MM.1S (cell line): ENCODE measurements at regions not wholly inside any gene's neighbourhood (a gene's known extent, or its start where the extent isn't known, plus 50 kb on each side); places are given as distances from the start of the nearest gene placed in this dataset.

ENCODE experiments used
- DNase-seq: peaks from one replicate; pipeline ENCODE4 v3.0.0-alpha.2; 2015
- H2AFZ ChIP-seq: fragments of 300-600 bp; sonication (generic); 2 replicates; pipeline ENCODE4 v1.6.0; 2016; ENCODE audit warnings: antibody characterized with exemption, low read length
- H3F3A ChIP-seq: fragments of 300-600 bp; sonication (generic); 2 replicates; pipeline ENCODE4 v1.6.1; 2016; ENCODE audit warnings: mild to moderate bottlenecking, antibody characterized with exemption, low read length, moderate library complexity, mixed read lengths; ENCODE audit not compliant: insufficient read depth
- H3K27ac ChIP-seq: fragments of 300-600 bp; sonication (generic); 2 replicates; pipeline ENCODE4 v1.5.1; 2016; ENCODE audit warnings: mild to moderate bottlenecking, low read length
- H3K27me3 ChIP-seq: fragments of 300-600 bp; sonication (generic); replicated peaks from 2 replicates; pipeline ENCODE4 v1.6.0; 2016; ENCODE audit warnings: low read length; ENCODE audit not compliant: insufficient read depth
- H3K36me3 ChIP-seq: fragments of 300-600 bp; sonication (generic); replicated peaks from 2 replicates; pipeline ENCODE4 v1.6.1; 2016; ENCODE audit warnings: mild to moderate bottlenecking, low read length, mixed read lengths; ENCODE audit not compliant: insufficient read depth
- H3K4me1 ChIP-seq: fragments of 300-600 bp; sonication (generic); 2 replicates; pipeline ENCODE4 v1.6.1; 2016; ENCODE audit warnings: low read length, mixed read lengths
- H3K4me2 ChIP-seq: fragments of 300-600 bp; sonication (generic); 2 replicates; pipeline ENCODE4 v1.6.0; 2016; ENCODE audit warnings: low read depth, low read length
- H3K4me3 ChIP-seq: fragments of 300-600 bp; sonication (generic); 2 replicates; pipeline ENCODE4 v1.5.1; 2016; ENCODE audit warnings: low read length, mixed read lengths
- H3K79me2 ChIP-seq: fragments of 300-600 bp; sonication (generic); 2 replicates; pipeline ENCODE4 v1.6.1; 2016; ENCODE audit warnings: mixed run types, low read length, mixed read lengths
- H3K9ac ChIP-seq: fragments of 300-600 bp; sonication (generic); 2 replicates; pipeline ENCODE4 v1.6.1; 2016; ENCODE audit warnings: low read length, mixed read lengths
- H3K9me2 ChIP-seq: fragments of 300-600 bp; sonication (generic); replicated peaks from 2 replicates; pipeline ENCODE4 v1.6.1; 2016; ENCODE audit warnings: mild to moderate bottlenecking, low read length, mixed read lengths; ENCODE audit not compliant: insufficient read depth
- H3K9me3 ChIP-seq: fragments of 300-600 bp; sonication (generic); replicated peaks from 2 replicates; pipeline ENCODE4 v1.6.1; 2016; ENCODE audit warnings: mild to moderate bottlenecking, low read length, mixed read lengths; ENCODE audit not compliant: insufficient read depth
- H4K20me1 ChIP-seq: fragments of 300-600 bp; sonication (generic); 2 replicates; pipeline ENCODE4 v1.6.1; 2016; ENCODE audit warnings: mild to moderate bottlenecking, low read length, moderate library complexity, mixed read lengths; ENCODE audit not compliant: insufficient read depth
- CTCF ChIP-seq: fragments of 300-600 bp; sonication (generic); IDR thresholded peaks from 2 replicates; pipeline ENCODE4 v1.5.1; 2016; ENCODE audit warnings: antibody characterized with exemption, low read length, mixed read lengths
- EZH2 ChIP-seq: fragments of 300-600 bp; sonication (generic); optimal IDR thresholded peaks from 2 replicates; pipeline ENCODE3; 2017; ENCODE audit warnings: low read depth, mild to moderate bottlenecking, antibody characterized with exemption, low read length, mixed read lengths
- EZH2phosphoT487 ChIP-seq: fragments of 300-600 bp; sonication (generic); IDR thresholded peaks from 2 replicates; pipeline ENCODE4 v1.6.1; 2018; ENCODE audit warnings: antibody characterized with exemption, low read length

GRCh38 chr4:38576767-38577166, 87.2 kb upstream of the KLF3 start:
- H3K27ac ChIP-seq, result no peak overlapping the region
- H4K20me1 ChIP-seq, result no peaks in the 10 kb centered on the region
- H3K9me2 ChIP-seq, result no peaks in the 10 kb centered on the region
- no peak overlapping the region for H3K4me2 ChIP-seq
- no peaks in the 10 kb centered on the region for H3K79me2 ChIP-seq
- TF ChIP-seq CTCF (no peak), EZH2phosphoT487 (no peak), EZH2 (no peak)
- no peaks in the 10 kb centered on the region for H3F3A ChIP-seq
- no peak overlapping the region for H3K9ac ChIP-seq
- no peaks in the 10 kb centered on the region for H3K27me3 ChIP-seq
- DNase-seq, result no peak
- no peak overlapping the region for H3K4me3 ChIP-seq
- no peaks in the 10 kb centered on the region for H3K9me3 ChIP-seq
- no peak overlapping the region for H2AFZ ChIP-seq
- no peaks in the 10 kb centered on the region for H3K36me3 ChIP-seq
- no peaks in the 10 kb centered on the region for H3K4me1 ChIP-seq

GRCh38 chr4:38577462-38577861, 86.5 kb upstream of the KLF3 start:
- H3K27me3 ChIP-seq, result no peaks in the 10 kb centered on the region
- no peaks in the 10 kb centered on the region for H3K36me3 ChIP-seq
- no peaks in the 10 kb centered on the region for H3K4me1 ChIP-seq
- DNase-seq, result no peak
- H3K9me3 ChIP-seq, result no peaks in the 10 kb centered on the region
- H3F3A ChIP-seq, result no peaks in the 10 kb centered on the region
- no peak overlapping the region for H2AFZ ChIP-seq
- TF ChIP-seq EZH2phosphoT487 (no peak), CTCF (no peak), EZH2 (no peak)
- no peaks in the 10 kb centered on the region for H3K9me2 ChIP-seq
- no peaks in the 10 kb centered on the region for H3K79me2 ChIP-seq
- H3K4me2 ChIP-seq, result no peak overlapping the region
- H3K9ac ChIP-seq, result no peak overlapping the region
- no peak overlapping the region for H3K27ac ChIP-seq
- H3K4me3 ChIP-seq, result no peak overlapping the region
- no peaks in the 10 kb centered on the region for H4K20me1 ChIP-seq

- Histone ChIP-seq H3K9me3 (no peaks in the 10 kb centered on the region), H3K9me2 (no peaks in the 10 kb centered on the region), H3K4me3 (no peak overlapping the region), H3F3A (no peaks in the 10 kb centered on the region), H3K79me2 (no peaks in the 10 kb centered on the region), H3K27me3 (no peaks in the 10 kb centered on the region), H2AFZ (no peak overlapping the region), H3K36me3 (no peaks in the 10 kb centered on the region), H4K20me1 (no peaks in the 10 kb centered on the region), H3K9ac (no peak overlapping the region), H3K27ac (no peak overlapping the region), H3K4me1 (no peaks in the 10 kb centered on the region), H3K4me2 (no peak overlapping the region)
- no peak for DNase-seq
- TF ChIP-seq EZH2, result no peak
These were observed 82.4 kb upstream of the KLF3 start for GRCh38 chr4:38581426-38582106.

GRCh38 chr4:38582445-38582844, 81.6 kb upstream of the KLF3 start:
- Histone ChIP-seq H3K4me2 (no peak overlapping the region), H3K27ac (no peak overlapping the region)

More at GRCh38 chr4:38582445-38582844, 81.6 kb upstream of the KLF3 start:
- no peaks in the 10 kb centered on the region for H4K20me1 ChIP-seq
- H3K36me3 ChIP-seq, result no peaks in the 10 kb centered on the region
- no peak overlapping the region for H3K9ac ChIP-seq
- H3K27me3 ChIP-seq, result no peaks in the 10 kb centered on the region
- no peaks in the 10 kb centered on the region for H3K4me1 ChIP-seq
- no peak for TF ChIP-seq CTCF
- no peak for TF ChIP-seq EZH2
- no peak for TF ChIP-seq EZH2phosphoT487
- H3F3A ChIP-seq, result no peaks in the 10 kb centered on the region
- H3K79me2 ChIP-seq, result no peaks in the 10 kb centered on the region
- H2AFZ ChIP-seq, result no peak overlapping the region
- no peak for DNase-seq
- H3K9me3 ChIP-seq, result no peaks in the 10 kb centered on the region
- no peaks in the 10 kb centered on the region for H3K9me2 ChIP-seq
- H3K4me3 ChIP-seq, result no peak overlapping the region
